Spleen (tissue), 7 donors: ENCODE measurements at regions not wholly inside any gene's neighbourhood (a gene's known extent, or its start where the extent isn't known, plus 50 kb on each side); places are given as distances from the start of the nearest gene placed in this dataset.

ENCODE experiments used
- CTCF ChIP-seq, 11 experiments: fragments of 200-600 bp in 7 of 11; fragments of 450-650 bp in 4 of 11; sonication (generic) in 4 of 11; IDR thresholded peaks in 8 of 11; conservative IDR thresholded peaks in 3 of 11; 1 replicate in 7 of 11; 2 replicates in 4 of 11; pipeline versions ENCODE4 v1.4.0 to v1.8.0; 2016 to 2021; ENCODE audit warnings: antibody characterized with exemption in 11 of 11, inconsistent platforms in 4 of 11, mild to moderate bottlenecking in 1 of 11
- POLR2A ChIP-seq, 3 donors: fragments of 450-650 bp; IDR thresholded peaks; one replicate each; pipeline ENCODE4 v1.5.1; 2017; ENCODE audit warnings: antibody characterized with exemption in 3 of 3, mild to moderate bottlenecking in 1 of 3
- donor health status: DM: no; HTN: no; CAD: no; lungs with moderate emphysema.
- donor health status: DM: no; HTN: no; CAD: no.
- donor health status: DM: no; HTN: no; CAD: no.

- TF ChIP-seq CTCF (IDR thresholded peaks at IDR 0.05 in 8 of 11, conservative IDR thresholded peaks at IDR 0.05 in 3 of 11) (no peak), POLR2A (IDR thresholded peaks at IDR 0.05) (no peak)
These were observed 170.6 kb upstream of the C21orf91 start for GRCh38 chr21:17989780-17990179.
